Jurkat, Clone E6-1 (cell line): ENCODE measurements at regions not wholly inside any gene's neighbourhood (a gene's known extent, or its start where the extent isn't known, plus 50 kb on each side); places are given as distances from the start of the nearest gene placed in this dataset.
"Not testable (repeated sequence)": the region's sequence is repeated elsewhere in the genome, so short reads cannot be mapped to it uniquely, and the experiment has no call there.

Source experiments
- DNase-seq: peaks from one replicate; pipeline ENCODE4 v3.0.0-alpha.2; 2011; ENCODE audit warnings: low read depth, low spot score
- H3K4me3 ChIP-seq: 2 replicates; pipeline ENCODE4 v1.5.1; 2011; ENCODE audit warnings: mild to moderate bottlenecking, low read length, control low read depth, moderate library complexity

DNA sequence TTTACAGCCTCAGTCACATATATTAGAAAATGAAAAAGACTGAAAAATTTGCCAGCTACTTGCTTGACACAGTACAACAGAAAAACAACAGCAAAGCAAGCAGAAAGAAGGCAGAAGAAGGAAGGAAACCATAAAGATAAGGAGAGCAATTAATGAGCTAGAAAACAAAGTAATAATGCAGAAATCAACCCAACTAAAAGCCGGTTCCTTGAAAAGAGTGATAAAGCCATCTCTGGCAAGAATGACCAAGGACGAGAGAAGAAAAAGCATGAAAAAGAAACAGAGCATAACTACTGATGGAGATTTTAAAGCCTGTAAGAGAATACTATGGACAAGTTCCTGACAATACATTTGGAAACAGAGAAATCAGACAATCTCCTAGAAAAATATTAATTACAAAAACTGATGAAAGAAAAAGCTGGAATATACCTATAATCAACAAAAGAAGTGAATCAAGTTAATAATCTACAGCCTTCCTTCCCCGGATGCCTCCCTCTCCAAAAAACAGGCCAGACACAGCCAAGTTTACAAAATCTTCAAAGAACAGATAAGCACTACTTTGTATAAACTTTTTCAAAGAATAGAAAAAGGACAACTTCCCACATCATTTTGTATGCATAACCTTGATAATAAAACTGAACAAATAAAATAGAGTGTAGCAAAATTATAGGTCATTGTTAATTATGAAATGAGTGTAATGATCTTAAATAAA lies 204.0 kb downstream of the BAMBI start:
- DNase-seq, result no peak
- no peak overlapping the region for H3K4me3 ChIP-seq

DNA sequence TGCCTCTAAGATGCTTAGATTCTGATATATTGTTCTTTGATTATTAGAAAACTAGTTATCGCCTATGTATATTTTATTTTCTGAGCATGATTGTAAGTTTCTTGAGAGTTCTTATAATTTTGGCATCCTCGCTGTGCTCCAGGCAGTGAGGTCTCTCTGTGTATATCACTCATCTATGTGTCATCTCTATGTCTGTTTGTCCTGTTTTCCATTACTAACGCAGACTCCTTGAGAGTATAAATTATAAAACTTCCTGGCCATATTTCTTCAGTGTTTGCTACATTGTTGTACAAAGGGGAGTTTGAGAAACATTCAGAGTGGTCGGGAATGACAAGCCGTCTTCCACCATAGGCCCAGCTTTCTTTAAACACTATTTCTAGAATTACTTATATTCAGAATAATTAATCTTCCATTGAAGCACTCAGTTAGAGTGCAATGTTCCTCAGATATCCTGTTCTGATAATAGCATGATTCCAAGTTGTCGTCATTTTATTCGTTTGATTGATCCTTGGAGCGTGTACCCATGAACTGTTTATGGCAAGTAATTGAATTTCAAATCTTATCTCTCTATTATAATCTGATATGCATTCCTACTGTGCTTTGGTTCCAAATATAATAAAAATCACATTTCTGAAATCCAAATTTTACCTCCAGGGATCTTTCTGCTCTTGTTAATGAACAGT lies 206.6 kb downstream of the BAMBI start:
- no peak overlapping the region for H3K4me3 ChIP-seq
- DNase-seq, result no peak

DNA sequence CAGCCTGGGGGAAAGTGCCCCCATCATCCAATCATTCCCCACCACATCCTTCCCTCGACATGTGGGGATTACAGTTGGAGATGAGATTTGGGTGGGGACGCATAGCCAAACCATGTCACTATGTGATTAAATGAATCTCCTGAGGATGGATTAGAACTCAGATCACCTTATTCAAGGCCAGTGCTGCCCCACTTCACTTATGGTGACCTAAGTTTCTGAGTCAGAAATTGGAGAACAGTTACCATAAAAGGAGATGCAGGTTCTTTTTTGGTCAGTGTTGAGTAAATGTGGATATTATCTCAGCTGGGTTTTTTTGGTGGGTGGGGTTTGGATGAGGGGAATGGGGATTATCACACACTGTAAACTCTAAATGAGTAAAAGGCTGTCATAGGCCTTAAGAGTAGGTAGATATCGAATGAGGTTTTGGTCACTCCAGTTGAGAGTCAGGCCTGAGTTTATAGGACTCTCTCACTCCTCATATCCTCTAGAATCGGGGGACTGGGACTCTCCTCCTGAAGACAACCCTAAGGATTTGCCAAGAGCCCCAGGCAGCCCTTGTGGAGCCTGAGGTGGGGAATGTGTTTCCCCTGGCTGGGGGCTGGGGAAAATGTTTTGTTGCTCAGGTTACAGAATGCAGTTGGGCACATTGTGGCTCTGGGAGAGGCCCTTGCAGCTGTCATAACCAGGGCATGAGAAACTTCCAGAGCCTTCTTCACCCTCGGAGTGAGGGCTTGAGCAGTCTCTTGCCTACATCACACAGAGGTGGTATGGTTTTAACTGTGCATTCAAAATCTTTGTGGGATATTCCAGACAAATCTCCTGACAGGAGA lies 213.0 kb downstream of the BAMBI start:
- H3K4me3 ChIP-seq, result no peak overlapping the region
- DNase-seq, result no peak

- H3K4me3 ChIP-seq, result no peak overlapping the region
- no peak for DNase-seq
Measured at GRCh38 chr10:28891058-28891713, 213.9 kb downstream of the BAMBI start.

GRCh38 chr10:28892818-28893547 lies 215.7 kb downstream of the BAMBI start:
- H3K4me3 ChIP-seq, result no peak overlapping the region
- no peak for DNase-seq

DNA sequence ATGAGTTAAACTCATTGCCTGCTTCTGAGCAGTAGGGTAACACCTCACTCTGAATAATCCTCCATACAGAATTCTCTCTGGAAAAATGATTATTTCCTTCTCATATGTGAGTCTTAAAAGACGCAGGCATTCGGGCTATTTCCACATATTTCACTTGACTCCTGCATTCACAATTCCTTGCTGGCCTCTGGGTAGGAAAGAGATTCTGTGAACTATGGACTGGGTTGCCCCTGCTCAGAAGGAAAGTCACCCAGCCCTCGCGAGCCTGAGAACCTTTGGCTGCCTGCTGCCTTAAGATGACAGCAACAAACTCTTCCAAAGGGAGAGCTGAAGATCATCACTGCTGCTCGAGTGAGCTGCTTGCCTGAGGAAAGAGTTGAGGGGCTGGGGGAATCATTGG lies 216.8 kb downstream of the BAMBI start:
- no peak for DNase-seq
- no peak overlapping the region for H3K4me3 ChIP-seq

GRCh38 chr10:28895671-28896070 lies 218.3 kb downstream of the BAMBI start:
- not testable (repeated sequence) for DNase-seq

GRCh38 chr10:28896791-28897409 lies 219.6 kb downstream of the BAMBI start:
- not testable (repeated sequence) for DNase-seq

More at GRCh38 chr10:28895671-28896070, 218.3 kb downstream of the BAMBI start:
- H3K4me3 ChIP-seq, result not testable (repeated sequence)

GRCh38 chr10:28897617-28898464 lies 220.5 kb downstream of the BAMBI start:
- DNase-seq, result no peak
- H3K4me3 ChIP-seq, result no peak overlapping the region

More at GRCh38 chr10:28896791-28897409, 219.6 kb downstream of the BAMBI start:
- not testable (repeated sequence) for H3K4me3 ChIP-seq

GRCh38 chr10:28902215-28902614 lies 224.9 kb downstream of the BAMBI start:
- DNase-seq, result no peak
- no peak overlapping the region for H3K4me3 ChIP-seq

GRCh38 chr10:28903063-28903462 lies 225.7 kb downstream of the BAMBI start:
- no peak overlapping the region for H3K4me3 ChIP-seq
- no peak for DNase-seq

GRCh38 chr10:28903736-28904135 lies 226.4 kb downstream of the BAMBI start:
- no peak for DNase-seq
- no peak overlapping the region for H3K4me3 ChIP-seq

DNA sequence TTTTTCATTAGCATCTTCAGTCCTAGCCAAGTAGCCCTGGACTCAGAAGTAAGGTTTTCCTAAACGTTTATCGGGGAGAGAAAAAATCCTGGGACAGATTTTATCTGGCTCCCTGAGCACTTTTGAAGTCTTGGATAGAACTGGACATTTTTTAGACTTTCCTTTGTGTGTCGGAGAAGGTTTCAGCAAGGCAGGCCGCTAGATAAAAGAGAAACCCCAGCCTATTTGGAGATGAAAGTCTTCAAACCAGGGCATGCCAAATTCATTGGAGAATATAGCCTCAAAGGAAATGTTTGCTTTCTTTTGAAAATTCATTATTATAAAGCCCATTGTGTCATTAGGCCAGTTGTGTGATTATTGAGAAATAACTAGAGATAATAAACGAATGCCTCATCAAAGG lies 228.1 kb downstream of the BAMBI start:
- H3K4me3 ChIP-seq, result no peak overlapping the region
- DNase-seq, result no peak

DNA sequence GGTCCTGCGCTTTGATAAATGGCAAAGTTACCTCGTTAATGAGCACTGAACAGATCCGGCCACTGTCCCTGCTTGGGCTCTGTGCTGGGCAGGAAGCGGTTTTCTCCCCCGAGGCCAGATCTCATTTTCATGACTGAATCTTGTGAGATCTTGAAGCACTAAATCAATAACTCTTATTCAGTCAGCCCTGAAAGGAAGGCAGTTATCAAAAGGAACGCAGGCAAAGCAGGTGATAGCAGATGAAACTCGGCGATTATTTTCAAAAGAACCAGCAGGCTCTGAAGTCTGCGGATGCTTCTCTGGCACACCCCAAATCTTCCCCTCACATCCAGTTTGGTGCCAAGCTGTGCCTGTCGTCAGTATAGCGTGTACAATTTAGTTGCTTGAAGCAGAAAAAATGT lies 228.7 kb downstream of the BAMBI start:
- DNase-seq, result peak; percentile 67
- H3K4me3 ChIP-seq, result no peak overlapping the region

GRCh38 chr10:28906415-28906814 lies 229.1 kb downstream of the BAMBI start:
- H3K4me3 ChIP-seq, result no peak overlapping the region
- DNase-seq, result no peak

- no peak overlapping the region for H3K4me3 ChIP-seq
- DNase-seq, result no peak
Measured at GRCh38 chr10:28906934-28907333, 229.6 kb downstream of the BAMBI start.

GRCh38 chr10:28909875-28910274 lies 232.6 kb downstream of the BAMBI start:
- DNase-seq, result no peak
- H3K4me3 ChIP-seq, result no peak overlapping the region

GRCh38 chr10:28910956-28911355 lies 233.6 kb downstream of the BAMBI start:
- H3K4me3 ChIP-seq, result no peak overlapping the region
- DNase-seq, result no peak
